B cell (primary cell): ENCODE measurements at regions not wholly inside any gene's neighbourhood (a gene's known extent, or its start where the extent isn't known, plus 50 kb on each side); places are given as distances from the start of the nearest gene placed in this dataset.

Source experiments
- CTCF ChIP-seq: fragments of 200-600 bp; IDR thresholded peaks from one replicate; pipeline ENCODE4 v1.8.0; 2022; ENCODE audit warnings: antibody characterized with exemption, mild to moderate bottlenecking
- EZH2 ChIP-seq: IDR thresholded peaks from 2 replicates; pipeline ENCODE4 v1.6.1; 2012; ENCODE audit warnings: borderline replicate concordance, low read depth, mild to moderate bottlenecking, moderate library complexity, low read length; ENCODE audit not compliant: insufficient read depth, poor library complexity, severe bottlenecking

GRCh38 chr7:1291845-1292765 lies 59.4 kb downstream of the UNCX start:
- TF ChIP-seq EZH2 (no peak), CTCF (no peak)
